ENCODE measurements at regions not wholly inside any gene's neighbourhood (a gene's known extent, or its start where the extent isn't known, plus 50 kb on each side); places are given as distances from the start of the nearest gene placed in this dataset.
"Not testable (repeated sequence)": the region's sequence is repeated elsewhere in the genome, so short reads cannot be mapped to it uniquely, and the experiment has no call there.

GRCh38 chr11:67728163-67728571 is 53.7 kb upstream of the ALDH3B2 start:
- not testable (repeated sequence) for H3K79me2 ChIP-seq (ENCODE audit: control insufficient read depth, insufficient read depth, low read length, unreplicated experiment); H3K4me3 ChIP-seq (ENCODE audit: low read depth, low read length); H3K4me1 ChIP-seq (ENCODE audit: control insufficient read depth, insufficient read depth, low read length, unreplicated experiment); H3K27ac ChIP-seq (ENCODE audit: low read depth, low read length); H3K36me3 ChIP-seq (ENCODE audit: insufficient read depth, low read length); H2AFZ ChIP-seq (ENCODE audit: low read length, unreplicated experiment)
- peaks cover 27% of the 10 kb centered on the region for H3K27me3 ChIP-seq (ENCODE audit: insufficient read depth, low read length)

GRCh38 chr11:67727066-67728040 is 52.9 kb upstream of the ALDH3B2 start:
- H3K27me3 ChIP-seq (ENCODE audit: insufficient read depth, low read length) = peaks cover 22% of the 10 kb centered on the region
- not testable (repeated sequence) for H3K4me1 ChIP-seq (ENCODE audit: control insufficient read depth, insufficient read depth, low read length, unreplicated experiment); H3K27ac ChIP-seq (ENCODE audit: low read depth, low read length); H3K79me2 ChIP-seq (ENCODE audit: control insufficient read depth, insufficient read depth, low read length, unreplicated experiment); H3K4me3 ChIP-seq (ENCODE audit: low read depth, low read length); H3K36me3 ChIP-seq (ENCODE audit: insufficient read depth, low read length); H2AFZ ChIP-seq (ENCODE audit: low read length, unreplicated experiment)
